Keratinocyte (primary cell): ENCODE measurements at regions not wholly inside any gene's neighbourhood (a gene's known extent, or its start where the extent isn't known, plus 50 kb on each side); places are given as distances from the start of the nearest gene placed in this dataset.

Source experiments
- DNase-seq: peaks from one replicate; pipeline ENCODE4 v3.0.0-alpha.2; 2011; ENCODE audit warnings: low read depth, missing footprints, low spot score
- FAIRE-seq: peaks from 2 replicates; lab custom pipeline; 2011; peaks lifted over from hg19 to GRCh38; lab: Jason Lieb, UNC
- H2AFZ ChIP-seq: 2 replicates; pipeline ENCODE4 v1.6.0; 2012; ENCODE audit warnings: low read length, control low read depth, inconsistent platforms; ENCODE audit not compliant: control insufficient read depth
- H3K27ac ChIP-seq: 2 replicates; pipeline ENCODE4 v1.5.1; 2011; ENCODE audit warnings: low read length; ENCODE audit not compliant: control insufficient read depth, insufficient read depth
- H3K27me3 ChIP-seq: 3 replicates; pipeline ENCODE4 v1.6.0; 2011; ENCODE audit warnings: low read length; ENCODE audit not compliant: control insufficient read depth, insufficient read depth; ENCODE audit errors: extremely low read depth
- H3K36me3 ChIP-seq, 2 experiments: 2 replicates in 1 of 2; 3 replicates in 1 of 2; pipeline ENCODE4 v1.5.1; 2011; ENCODE audit warnings: low read length in 2 of 2, mild to moderate bottlenecking in 1 of 2; ENCODE audit not compliant: control insufficient read depth in 2 of 2, insufficient read depth in 2 of 2; ENCODE audit errors: extremely low read depth in 1 of 2
- H3K4me1 ChIP-seq: 3 replicates; pipeline ENCODE4 v1.5.1; 2011; ENCODE audit warnings: low read length; ENCODE audit not compliant: control insufficient read depth, insufficient read depth; ENCODE audit errors: extremely low read depth
- H3K4me2 ChIP-seq: 3 replicates; pipeline ENCODE4 v1.6.0; 2011; ENCODE audit warnings: low read depth, low read length; ENCODE audit not compliant: control insufficient read depth, insufficient read depth; ENCODE audit errors: extremely low read depth
- H3K4me3 ChIP-seq, 3 experiments: fragments of 200-600 bp in 1 of 3; sonication (generic) in 1 of 3; 2 replicates in 2 of 3; 3 replicates in 1 of 3; pipeline ENCODE4 v1.5.1; 2011 to 2016; ENCODE audit warnings: low read length in 3 of 3, mild to moderate bottlenecking in 3 of 3, control low read depth in 2 of 3, inconsistent platforms in 1 of 3, low read depth in 1 of 3, mixed read lengths in 1 of 3, mixed run types in 1 of 3, moderate library complexity in 1 of 3; ENCODE audit not compliant: control insufficient read depth in 2 of 3, insufficient read depth in 2 of 3; ENCODE audit errors: extremely low read depth in 1 of 3
- H3K79me2 ChIP-seq: 2 replicates; pipeline ENCODE4 v1.6.0; 2012; ENCODE audit warnings: low read length; ENCODE audit not compliant: control insufficient read depth, insufficient read depth
- H3K9ac ChIP-seq: 3 replicates; pipeline ENCODE4 v1.6.0; 2011; ENCODE audit warnings: low read length; ENCODE audit not compliant: control insufficient read depth, insufficient read depth; ENCODE audit errors: extremely low read depth
- H3K9me1 ChIP-seq: 3 replicates; pipeline ENCODE4 v1.6.0; 2011; ENCODE audit warnings: low read length; ENCODE audit not compliant: control insufficient read depth, insufficient read depth; ENCODE audit errors: extremely low read depth
- H3K9me3 ChIP-seq: 2 replicates; pipeline ENCODE4 v1.5.1; 2012; ENCODE audit warnings: low read depth, low read length; ENCODE audit not compliant: control insufficient read depth
- H4K20me1 ChIP-seq: 3 replicates; pipeline ENCODE4 v1.6.0; 2011; ENCODE audit warnings: low read length; ENCODE audit not compliant: control insufficient read depth, insufficient read depth; ENCODE audit errors: extremely low read depth
- EZH2 ChIP-seq: IDR thresholded peaks from one replicate; pipeline ENCODE4 v1.6.1; 2012; ENCODE audit warnings: inconsistent platforms, mild to moderate bottlenecking, low read length, moderate library complexity
- dilution Hi-C: fragments of 300-500 bp; cut with MboI; formaldehyde crosslinking; loops from one replicate; pipeline ENCODE4 v1.7.0; 2020; ENCODE audit warnings: low sequenced_read_pairs; ENCODE audit not compliant: extremely low pct_ligation_motif_present
- TF ChIP-seq, protein P1 (sequence below), 3 experiments: IDR thresholded peaks in 1 of 3; conservative IDR thresholded peaks in 1 of 3; optimal IDR thresholded peaks in 1 of 3; 2 replicates in 2 of 3; 3 replicates in 1 of 3; pipeline versions ENCODE3 to v1.5.1; 2011; ENCODE audit warnings: low read length in 3 of 3, mild to moderate bottlenecking in 3 of 3, moderate library complexity in 2 of 3, control low read depth in 1 of 3, inconsistent platforms in 1 of 3; ENCODE audit not compliant: insufficient read depth in 2 of 3; ENCODE audit errors: extremely low read depth in 1 of 3

DNA sequence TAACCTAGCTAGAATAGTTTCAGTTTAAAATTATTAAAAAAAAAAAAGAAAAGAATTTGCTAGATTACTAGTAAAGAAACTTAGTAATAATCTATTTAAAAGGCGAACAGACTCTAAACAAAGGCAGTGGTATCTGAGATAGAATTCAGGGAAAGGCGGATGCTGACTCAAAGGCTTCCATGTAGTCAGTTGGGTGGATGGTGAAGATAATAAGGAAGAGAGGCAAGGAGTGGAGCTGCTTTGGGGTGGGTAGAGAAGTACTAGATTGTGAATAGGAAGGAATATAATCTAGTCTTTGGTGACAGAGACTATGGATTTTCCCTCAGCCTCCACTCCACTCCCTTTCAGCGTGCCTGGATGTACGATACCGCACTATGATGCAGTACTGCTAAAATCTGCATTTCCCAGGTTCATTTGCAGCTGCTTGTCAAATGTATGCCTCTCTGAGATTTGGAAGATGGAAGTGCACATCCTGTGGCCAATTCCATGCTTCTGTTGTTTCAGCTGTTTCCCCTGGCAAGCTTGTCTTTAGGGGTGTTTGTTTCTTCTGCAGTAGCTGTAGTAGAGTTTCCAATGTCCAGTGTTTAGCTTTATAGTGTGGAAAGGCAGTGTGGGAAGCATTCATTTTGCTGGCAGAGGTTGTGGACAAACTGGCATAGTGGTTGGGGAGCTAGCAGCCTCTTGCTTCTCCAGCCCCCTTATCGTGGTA lies 184.6 kb upstream of the NRIP1 start:
- H3K79me2 ChIP-seq, result no peaks in the 10 kb centered on the region
- H3K4me1 ChIP-seq, result peaks cover 28% of the 10 kb centered on the region
- H3K9me1 ChIP-seq, result no peaks in the 10 kb centered on the region
- H3K9me3 ChIP-seq, result no peaks in the 10 kb centered on the region
- no peak for DNase-seq
- dilution Hi-C loops, result no loop called here
- H3K27me3 ChIP-seq, result no peaks in the 10 kb centered on the region
- no peak for TF ChIP-seq EZH2
- TF ChIP-seq, protein P1, sequence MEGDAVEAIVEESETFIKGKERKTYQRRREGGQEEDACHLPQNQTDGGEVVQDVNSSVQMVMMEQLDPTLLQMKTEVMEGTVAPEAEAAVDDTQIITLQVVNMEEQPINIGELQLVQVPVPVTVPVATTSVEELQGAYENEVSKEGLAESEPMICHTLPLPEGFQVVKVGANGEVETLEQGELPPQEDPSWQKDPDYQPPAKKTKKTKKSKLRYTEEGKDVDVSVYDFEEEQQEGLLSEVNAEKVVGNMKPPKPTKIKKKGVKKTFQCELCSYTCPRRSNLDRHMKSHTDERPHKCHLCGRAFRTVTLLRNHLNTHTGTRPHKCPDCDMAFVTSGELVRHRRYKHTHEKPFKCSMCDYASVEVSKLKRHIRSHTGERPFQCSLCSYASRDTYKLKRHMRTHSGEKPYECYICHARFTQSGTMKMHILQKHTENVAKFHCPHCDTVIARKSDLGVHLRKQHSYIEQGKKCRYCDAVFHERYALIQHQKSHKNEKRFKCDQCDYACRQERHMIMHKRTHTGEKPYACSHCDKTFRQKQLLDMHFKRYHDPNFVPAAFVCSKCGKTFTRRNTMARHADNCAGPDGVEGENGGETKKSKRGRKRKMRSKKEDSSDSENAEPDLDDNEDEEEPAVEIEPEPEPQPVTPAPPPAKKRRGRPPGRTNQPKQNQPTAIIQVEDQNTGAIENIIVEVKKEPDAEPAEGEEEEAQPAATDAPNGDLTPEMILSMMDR (optimal IDR thresholded peaks at IDR 0.05 in 1 of 3, IDR thresholded peaks at IDR 0.05 in 1 of 3, conservative IDR thresholded peaks at IDR 0.05 in 1 of 3; ENCODE audit: extremely low read depth in 1 of 3, insufficient read depth in 2 of 3, low read length in 3 of 3), result no peak
- no peak overlapping the region for H3K4me3 ChIP-seq
- H3K36me3 ChIP-seq, result no peaks in the 10 kb centered on the region
- FAIRE-seq, result no peak
- no peak overlapping the region for H3K4me2 ChIP-seq
- H2AFZ ChIP-seq, result peak overlapping the region; percentile 36
- H3K9ac ChIP-seq, result no peak overlapping the region
- H3K27ac ChIP-seq, result peak overlapping the region; percentile 33
- no peaks in the 10 kb centered on the region for H4K20me1 ChIP-seq

DNA sequence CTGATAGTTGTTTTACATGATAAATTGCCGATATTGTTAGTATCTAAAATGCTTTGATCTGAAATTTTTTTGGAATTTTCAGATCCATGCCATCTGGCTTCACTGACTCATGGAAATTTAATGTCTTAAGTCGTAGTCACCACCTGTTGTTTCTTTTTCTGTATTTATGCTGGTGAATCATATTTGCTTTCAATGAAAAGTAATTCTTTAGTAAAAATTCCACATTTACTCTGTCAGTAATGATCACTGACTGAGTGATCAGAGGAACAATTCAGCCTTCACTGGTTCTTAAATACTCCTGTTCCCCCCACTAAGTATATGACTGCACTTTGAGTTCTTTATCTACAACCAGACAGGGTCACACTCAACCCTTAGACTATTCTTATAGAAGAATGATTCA lies 185.6 kb upstream of the NRIP1 start:
- peak overlapping the region; percentile 37 for H3K27ac ChIP-seq
- no peak overlapping the region for H3K9ac ChIP-seq
- dilution Hi-C loops, result no loop called here
- TF ChIP-seq, protein P1 (optimal IDR thresholded peaks at IDR 0.05 in 1 of 3, IDR thresholded peaks at IDR 0.05 in 1 of 3, conservative IDR thresholded peaks at IDR 0.05 in 1 of 3; ENCODE audit: extremely low read depth in 1 of 3, insufficient read depth in 2 of 3, low read length in 3 of 3), result no peak
- no peak for TF ChIP-seq EZH2
- peak; percentile 43 for FAIRE-seq
- no peak overlapping the region for H3K4me3 ChIP-seq
- no peaks in the 10 kb centered on the region for H3K79me2 ChIP-seq
- peaks cover 28% of the 10 kb centered on the region for H3K4me1 ChIP-seq
- H4K20me1 ChIP-seq, result no peaks in the 10 kb centered on the region
- H3K27me3 ChIP-seq, result no peaks in the 10 kb centered on the region
- H3K9me1 ChIP-seq, result no peaks in the 10 kb centered on the region
- no peaks in the 10 kb centered on the region for H3K36me3 ChIP-seq
- no peak overlapping the region for H2AFZ ChIP-seq
- peak overlapping the region; percentile 29 for H3K4me2 ChIP-seq
- no peaks in the 10 kb centered on the region for H3K9me3 ChIP-seq
- peak; percentile 32 for DNase-seq
